HG03045 (cell line): ENCODE measurements at regions not wholly inside any gene's neighbourhood (a gene's known extent, or its start where the extent isn't known, plus 50 kb on each side); places are given as distances from the start of the nearest gene placed in this dataset.

Experiments used
- ATAC-seq: cut with Tn5 transposase; IDR thresholded peaks from one replicate; pipeline ENCODE4 v1.9.1; 2021; ENCODE audit warnings: mild to moderate bottlenecking, moderate library complexity; ENCODE audit not compliant: unreplicated experiment

- no peak for ATAC-seq
These were observed 53.8 kb upstream of the FBN2 start for GRCh38 chr5:128591598-128592455.

DNA sequence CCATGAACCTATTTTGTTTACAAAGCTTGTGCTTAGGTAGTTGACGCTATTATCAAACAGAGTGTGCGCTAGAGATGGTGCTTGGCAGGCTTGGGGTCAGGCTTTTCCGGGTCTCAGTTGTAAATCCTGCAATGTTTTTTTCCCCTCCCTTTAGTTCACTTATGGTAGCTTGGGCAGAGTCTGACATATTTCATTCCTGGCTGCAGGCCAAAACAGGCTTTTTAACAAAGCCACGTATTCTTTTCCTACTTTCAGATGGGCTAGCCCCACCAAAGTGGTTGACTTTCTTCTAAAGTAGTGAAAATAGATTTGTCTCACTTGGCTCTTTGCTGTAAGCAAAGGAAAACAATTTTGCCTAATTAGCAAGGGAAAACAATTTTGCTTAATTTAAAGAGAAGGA is 58.0 kb upstream of the FBN2 start:
- ATAC-seq = no peak

DNA sequence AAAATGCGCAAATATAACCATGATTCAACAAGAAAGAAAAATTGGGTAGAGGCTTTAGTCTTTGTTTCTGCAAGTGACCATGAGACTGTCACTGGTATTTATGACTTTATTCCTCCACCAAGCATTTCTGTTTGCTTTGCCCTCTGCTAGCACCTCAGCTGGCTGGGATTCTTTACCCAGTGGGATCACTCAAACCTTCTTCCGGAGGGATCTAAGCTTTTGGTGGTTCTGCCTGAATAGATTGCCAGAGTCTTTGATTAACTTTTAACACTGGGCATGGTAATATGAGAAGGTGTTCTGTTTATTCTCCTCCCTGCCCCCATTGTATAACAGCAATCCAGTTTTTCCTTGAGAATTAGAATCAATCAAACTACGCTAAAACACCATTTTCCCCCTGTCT is 59.1 kb upstream of the FBN2 start:
- ATAC-seq = no peak

GRCh38 chr5:128613128-128613527 is 75.1 kb upstream of the FBN2 start:
- no peak for ATAC-seq

GRCh38 chr5:128613766-128614165 is 75.7 kb upstream of the FBN2 start:
- ATAC-seq = no peak

DNA sequence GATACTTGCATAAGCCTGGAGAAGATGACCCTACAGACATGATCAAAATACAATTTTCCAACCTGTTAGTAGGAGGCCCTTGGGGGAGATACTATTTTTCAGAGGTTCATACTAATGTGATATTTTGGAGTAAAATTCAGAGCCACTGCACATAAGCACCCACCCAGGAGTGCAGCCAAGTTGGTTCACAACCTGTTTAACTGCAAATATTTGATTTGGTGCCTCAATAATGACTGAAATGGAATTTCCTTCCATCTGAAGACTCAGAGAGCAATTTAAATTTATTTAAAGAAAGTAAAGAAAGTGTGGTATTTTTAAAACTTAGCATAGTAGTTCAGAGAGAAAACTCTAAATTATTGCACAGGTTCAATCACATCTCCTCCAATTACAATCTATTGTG is 77.5 kb upstream of the FBN2 start:
- ATAC-seq = no peak

GRCh38 chr5:128626536-128627090 is 88.6 kb upstream of the FBN2 start:
- ATAC-seq = no peak

DNA sequence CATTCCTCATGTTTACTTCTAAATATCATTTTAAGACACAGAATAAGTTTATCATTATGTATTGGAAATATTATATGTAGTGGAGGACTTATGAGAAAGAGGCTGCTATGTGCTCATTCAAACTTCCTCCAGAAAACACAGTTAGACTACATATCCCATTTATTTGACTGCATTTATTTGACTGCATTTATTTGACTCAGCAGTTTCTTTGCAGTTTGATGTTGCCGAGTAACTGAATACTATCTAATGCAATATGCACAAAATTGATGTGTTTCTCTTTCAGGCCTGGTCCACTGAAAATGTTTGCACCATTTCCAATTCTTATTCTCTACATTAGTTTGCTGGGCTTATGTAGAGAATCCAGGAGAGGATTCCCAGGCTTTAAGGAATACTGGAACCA is 89.9 kb upstream of the FBN2 start:
- ATAC-seq = no peak

DNA sequence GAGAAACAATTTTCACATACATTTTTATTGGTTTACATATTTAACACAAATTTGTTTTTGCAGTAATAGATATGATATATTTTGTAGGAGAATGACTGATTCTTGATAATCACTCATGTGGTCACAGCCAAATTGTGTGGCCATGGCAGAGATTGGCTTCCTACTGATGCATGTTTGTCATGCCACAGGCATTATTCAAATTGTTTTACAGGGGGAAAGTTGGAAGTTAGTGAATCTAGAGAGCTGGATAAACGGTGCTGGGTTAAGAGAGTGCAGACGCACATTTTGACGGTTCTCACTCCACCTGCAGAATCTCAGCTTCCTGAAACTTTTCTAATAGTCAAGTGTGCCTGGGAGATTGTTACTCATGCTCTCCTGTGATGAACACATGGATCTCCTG is 91.1 kb upstream of the FBN2 start:
- ATAC-seq = no peak

DNA sequence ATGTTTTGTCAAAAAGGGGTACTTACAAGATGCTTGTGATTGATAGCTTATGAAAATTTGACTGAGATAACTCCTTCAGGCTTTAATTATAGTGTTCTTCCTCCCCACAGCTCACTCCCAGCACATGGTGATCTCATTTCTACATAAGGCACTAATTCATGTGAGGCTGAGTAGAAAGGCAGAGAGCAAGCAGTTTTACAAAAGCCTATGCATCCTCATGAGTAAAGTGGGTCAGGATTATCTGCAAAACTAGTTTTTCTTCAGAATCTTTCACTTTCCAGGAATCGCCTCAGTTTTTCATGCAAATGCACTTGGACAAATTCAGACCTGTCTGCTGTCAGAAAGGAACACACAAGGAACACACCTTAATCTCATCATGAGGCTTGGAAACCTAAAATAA is 92.1 kb upstream of the FBN2 start:
- no peak for ATAC-seq

GRCh38 chr5:128631771-128632170 is 93.7 kb upstream of the FBN2 start:
- ATAC-seq = no peak

DNA sequence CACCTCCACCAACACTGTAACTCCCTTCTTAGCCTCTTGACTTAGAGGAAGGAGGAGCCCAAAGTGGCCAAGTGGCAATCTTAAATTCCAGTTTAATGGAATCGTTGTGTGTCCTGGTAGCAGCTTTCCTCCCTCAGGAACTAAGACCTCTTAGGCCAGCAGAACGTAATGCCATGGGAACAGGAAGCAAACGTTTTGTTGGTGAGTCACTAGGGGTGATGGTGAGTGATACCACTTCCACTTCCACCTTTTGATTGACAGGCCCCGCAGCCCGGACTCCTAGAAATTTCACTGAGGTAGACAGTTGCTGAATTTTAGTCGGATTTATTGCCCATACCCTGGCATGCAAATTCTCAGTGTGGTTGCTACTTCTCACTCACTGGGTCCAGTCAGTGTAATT is 94.2 kb upstream of the FBN2 start:
- ATAC-seq = no peak

GRCh38 chr5:128633901-128634300 is 95.9 kb upstream of the FBN2 start:
- no peak for ATAC-seq

DNA sequence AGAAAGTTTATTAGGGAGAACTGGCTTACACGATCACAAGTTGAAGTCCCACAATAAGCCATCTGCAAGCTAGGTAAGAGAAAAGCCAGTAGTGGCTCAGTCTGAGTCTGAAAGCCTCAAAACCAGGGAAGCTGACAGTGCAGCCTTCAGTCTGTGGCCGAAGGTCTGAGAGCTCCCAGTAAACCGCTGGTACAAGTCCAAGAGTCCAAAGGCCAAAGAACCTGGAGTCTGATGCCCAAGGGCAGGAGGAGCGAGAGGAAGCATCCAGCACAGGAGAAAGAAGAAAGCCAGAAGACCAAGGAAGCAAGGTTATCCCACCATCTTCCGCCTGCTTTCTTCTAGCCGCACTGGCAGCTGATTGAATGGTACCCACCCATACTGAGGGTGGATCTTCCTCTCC is 97.3 kb upstream of the FBN2 start:
- no peak for ATAC-seq

DNA sequence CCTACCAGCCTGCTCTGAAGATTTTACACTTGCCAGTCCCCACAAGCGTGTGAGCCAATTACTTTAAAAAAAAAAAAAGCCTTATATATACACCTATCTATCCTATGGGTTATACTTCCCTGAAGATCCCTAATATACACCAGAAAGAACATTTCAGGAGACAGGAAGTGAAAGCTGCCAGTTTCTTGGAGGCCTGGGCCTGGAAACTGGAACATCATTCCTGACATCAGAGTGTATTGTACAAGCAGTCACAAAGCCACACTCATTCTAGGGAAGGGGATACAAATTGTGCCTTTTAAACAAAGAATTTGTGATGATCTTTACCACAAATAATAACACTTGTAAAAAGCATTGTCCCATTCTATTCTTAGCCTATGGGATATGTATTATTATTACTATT is 98.3 kb upstream of the FBN2 start:
- ATAC-seq = no peak

DNA sequence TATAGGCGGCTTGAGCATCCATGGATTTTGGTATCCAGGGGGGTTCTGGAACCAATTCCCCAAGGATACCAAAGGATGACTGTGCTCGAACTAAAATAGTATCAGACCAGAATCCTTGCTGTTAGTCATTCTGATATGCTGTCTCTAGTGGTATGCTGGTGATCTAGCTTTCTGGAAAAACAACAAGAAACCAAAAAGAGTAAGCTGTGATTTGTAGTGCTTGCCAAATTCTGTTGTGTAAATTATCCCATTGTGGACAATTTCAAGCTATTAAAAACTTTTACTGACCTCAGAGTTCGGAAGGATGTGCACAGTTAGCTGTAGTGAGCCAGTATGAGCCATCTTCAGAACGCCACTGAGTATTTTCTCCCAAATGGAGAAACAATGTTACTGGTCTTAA is 99.0 kb upstream of the FBN2 start:
- ATAC-seq = no peak

DNA sequence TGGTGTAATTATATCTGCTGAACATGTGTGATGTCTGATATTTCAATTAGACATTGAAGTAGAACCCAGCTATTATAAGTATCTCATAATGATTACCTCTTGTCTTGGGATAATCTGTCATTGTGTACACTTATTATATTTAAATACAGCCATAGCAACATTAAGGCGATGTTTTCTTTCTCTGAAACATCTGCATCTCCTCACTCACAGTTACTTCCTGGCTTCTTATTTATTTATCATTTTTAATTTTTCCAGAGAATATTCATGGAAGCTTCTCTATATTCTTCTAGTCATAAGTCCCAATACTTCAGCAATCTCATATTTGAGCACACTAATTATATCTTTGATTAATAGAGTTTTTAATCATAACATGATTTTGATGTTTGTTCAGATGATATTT is 103.8 kb upstream of the FBN2 start:
- no peak for ATAC-seq

- no peak for ATAC-seq
These were observed 106.8 kb upstream of the FBN2 start for GRCh38 chr5:128644863-128645262.

- ATAC-seq = no peak
These were observed 107.5 kb upstream of the FBN2 start for GRCh38 chr5:128645581-128645980.

DNA sequence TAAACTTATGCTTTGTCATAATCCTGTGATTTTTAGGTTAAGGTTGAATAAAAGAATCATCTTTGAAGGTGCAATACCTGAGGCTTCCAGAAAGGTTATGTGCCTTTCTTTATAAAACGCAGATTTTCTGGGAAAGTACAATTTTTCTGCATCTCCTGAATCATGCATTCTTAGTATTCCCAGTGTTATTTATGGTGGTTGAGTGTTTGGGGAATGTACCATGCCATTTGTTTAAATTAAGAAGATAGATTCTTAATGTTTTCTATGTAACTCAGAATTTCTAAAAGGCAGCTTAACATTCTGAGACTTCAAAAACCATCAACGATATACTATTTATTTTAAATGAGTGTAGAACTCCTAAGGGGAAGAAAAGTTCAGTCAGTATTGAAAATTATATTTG is 108.1 kb upstream of the FBN2 start:
- ATAC-seq = no peak

DNA sequence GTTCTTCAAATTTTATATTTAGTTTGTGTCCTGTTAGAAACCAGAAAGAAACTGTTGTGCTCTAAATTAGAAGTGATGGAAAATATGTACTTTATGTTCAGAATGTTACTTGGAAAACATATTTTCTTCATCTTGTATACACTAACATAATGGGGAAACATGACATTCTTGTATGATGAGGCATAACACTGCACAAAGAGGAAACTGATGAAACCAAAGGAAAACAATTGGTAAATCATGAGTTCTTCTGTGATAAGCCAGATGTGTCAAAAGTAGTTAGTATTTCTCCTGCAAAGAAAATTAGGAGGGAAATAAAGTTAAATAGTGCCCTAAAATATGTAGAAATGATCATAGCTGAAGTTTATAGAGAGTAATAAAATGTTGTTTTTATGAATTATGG is 111.1 kb upstream of the FBN2 start:
- ATAC-seq = no peak

DNA sequence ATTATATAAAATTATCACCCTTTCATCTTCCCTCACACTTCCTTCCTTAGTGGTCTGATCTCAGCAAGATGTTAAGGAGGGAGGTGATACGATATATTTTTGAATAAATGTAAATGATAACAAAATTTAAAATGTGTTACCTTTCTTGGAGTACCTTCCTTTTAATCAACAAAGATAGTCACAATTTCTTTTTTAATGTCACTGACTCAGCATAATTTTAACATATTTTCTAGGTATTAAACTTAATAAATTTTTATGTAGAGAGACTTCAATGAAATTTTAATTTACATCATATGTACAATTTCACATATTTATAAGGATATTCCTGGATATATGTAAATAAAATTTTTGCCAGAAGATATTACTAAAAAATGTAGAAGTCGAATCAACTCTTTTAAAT is 125.0 kb upstream of the FBN2 start:
- ATAC-seq = no peak
